GM21529 (cell line): ENCODE measurements at regions not wholly inside any gene's neighbourhood (a gene's known extent, or its start where the extent isn't known, plus 50 kb on each side); places are given as distances from the start of the nearest gene placed in this dataset.
"Not testable (repeated sequence)": the region's sequence is repeated elsewhere in the genome, so short reads cannot be mapped to it uniquely, and the experiment has no call there.

Source experiments
- ATAC-seq: cut with Tn5 transposase; IDR thresholded peaks from one replicate; pipeline ENCODE4 v1.9.1; 2021; ENCODE audit not compliant: unreplicated experiment

- ATAC-seq, result not testable (repeated sequence)
Measured at GRCh38 chr1:244156617-244157016, 105.5 kb downstream of the ZBTB18 start.

- ATAC-seq, result no peak
Measured at GRCh38 chr1:244157731-244158438, 106.8 kb downstream of the ZBTB18 start.

- no peak for ATAC-seq
Measured at GRCh38 chr1:244159646-244160045, 108.6 kb downstream of the ZBTB18 start.

- ATAC-seq, result no peak
Measured at GRCh38 chr1:244160455-244161235, 109.6 kb downstream of the ZBTB18 start.

- ATAC-seq, result no peak
Measured at GRCh38 chr1:244161236-244161510, 110.1 kb downstream of the ZBTB18 start.

- ATAC-seq, result no peak
Measured at GRCh38 chr1:244162786-244163530, 111.9 kb downstream of the ZBTB18 start.

GRCh38 chr1:244163861-244164510 lies 112.9 kb downstream of the ZBTB18 start:
- no peak for ATAC-seq

- ATAC-seq, result no peak
Measured at GRCh38 chr1:244164511-244164890, 113.4 kb downstream of the ZBTB18 start.

- ATAC-seq, result no peak
Measured at GRCh38 chr1:244165021-244165420, 113.9 kb downstream of the ZBTB18 start.

- no peak for ATAC-seq
Measured at GRCh38 chr1:244165701-244166100, 114.6 kb downstream of the ZBTB18 start.

- ATAC-seq, result no peak
Measured at GRCh38 chr1:244171241-244171985, 120.3 kb downstream of the ZBTB18 start.

GRCh38 chr1:244173240-244173639 lies 122.2 kb downstream of the ZBTB18 start:
- no peak for ATAC-seq

- ATAC-seq, result no peak
Measured at GRCh38 chr1:244173769-244174168, 122.7 kb downstream of the ZBTB18 start.

GRCh38 chr1:244174922-244175521 lies 123.9 kb downstream of the ZBTB18 start:
- ATAC-seq, result no peak

- no peak for ATAC-seq
Measured at GRCh38 chr1:244176201-244176600, 125.1 kb downstream of the ZBTB18 start.

- ATAC-seq, result no peak
Measured at GRCh38 chr1:244180256-244180655, 129.2 kb downstream of the ZBTB18 start.

- no peak for ATAC-seq
Measured at GRCh38 chr1:244181867-244182266, 130.8 kb downstream of the ZBTB18 start.

GRCh38 chr1:244183037-244183436 lies 132.0 kb downstream of the ZBTB18 start:
- ATAC-seq, result no peak

- no peak for ATAC-seq
Measured at GRCh38 chr1:244186372-244186771, 135.3 kb downstream of the ZBTB18 start.

- no peak for ATAC-seq
Measured at GRCh38 chr1:244187310-244187709, 136.2 kb downstream of the ZBTB18 start.
